NOMO-1 treated with dmso at 0.1 percent for 144 hours (cell line): ENCODE measurements at regions not wholly inside any gene's neighbourhood (a gene's known extent, or its start where the extent isn't known, plus 50 kb on each side); places are given as distances from the start of the nearest gene placed in this dataset.
"Not testable (repeated sequence)": the region's sequence is repeated elsewhere in the genome, so short reads cannot be mapped to it uniquely, and the experiment has no call there.

Experiments used
- DNase-seq: peaks from one replicate; lab custom pipeline; 2025; ENCODE audit not compliant: unreplicated experiment; lab: John Stamatoyannopoulos, UW

DNA sequence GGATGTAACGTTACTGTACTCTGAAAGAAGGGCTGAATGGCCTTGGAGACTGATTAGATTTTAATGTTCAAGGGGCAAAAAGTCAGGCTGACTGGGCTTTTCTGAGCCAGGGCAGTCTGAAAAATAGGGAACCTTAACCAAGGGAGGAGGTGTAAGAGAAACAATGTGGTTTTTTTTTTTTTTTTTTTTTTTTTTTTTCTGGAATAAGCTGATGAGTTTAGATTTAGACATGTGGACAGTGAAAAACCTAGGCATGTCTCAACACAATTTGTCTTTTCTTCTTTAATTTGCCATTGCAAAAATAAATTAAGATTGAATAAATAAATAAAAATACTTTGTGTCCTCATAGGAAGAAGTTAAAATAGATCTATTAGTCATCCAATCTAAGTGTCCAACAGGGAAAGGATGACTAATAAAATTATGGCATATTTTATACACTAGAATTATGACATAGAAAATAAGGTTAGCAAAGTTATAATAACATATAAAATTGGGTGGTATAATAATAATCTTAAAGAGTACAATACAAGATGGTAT is 237.6 kb upstream of the TRIB2 start:
- DNase-seq = peak; percentile 11

DNA sequence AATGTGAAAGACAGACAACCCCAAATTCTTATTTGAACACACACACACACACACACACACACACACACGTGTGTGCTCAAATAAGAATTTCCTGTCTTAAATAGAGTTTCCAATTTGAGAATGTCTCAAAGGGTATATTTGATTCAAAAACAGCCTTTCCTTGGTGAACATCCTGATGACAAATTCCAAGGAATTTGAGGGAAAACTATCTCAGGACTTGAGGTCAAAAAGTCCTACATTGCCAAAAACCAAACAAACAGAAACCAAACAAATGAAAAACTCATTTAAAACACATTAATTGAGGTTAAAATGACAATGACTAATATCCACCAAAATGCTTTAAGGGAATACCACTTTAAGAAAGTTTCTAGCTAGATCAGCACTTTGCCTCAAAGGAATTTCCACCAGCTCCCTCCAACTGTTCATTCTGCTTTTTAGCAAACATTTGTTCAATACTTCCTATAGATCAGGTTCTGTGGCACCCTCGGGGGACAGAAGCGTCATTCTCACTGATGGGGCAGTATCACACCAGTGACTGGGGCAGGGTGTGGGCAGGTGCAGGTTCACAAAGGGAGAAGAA is 232.1 kb upstream of the TRIB2 start:
- DNase-seq = no peak

DNA sequence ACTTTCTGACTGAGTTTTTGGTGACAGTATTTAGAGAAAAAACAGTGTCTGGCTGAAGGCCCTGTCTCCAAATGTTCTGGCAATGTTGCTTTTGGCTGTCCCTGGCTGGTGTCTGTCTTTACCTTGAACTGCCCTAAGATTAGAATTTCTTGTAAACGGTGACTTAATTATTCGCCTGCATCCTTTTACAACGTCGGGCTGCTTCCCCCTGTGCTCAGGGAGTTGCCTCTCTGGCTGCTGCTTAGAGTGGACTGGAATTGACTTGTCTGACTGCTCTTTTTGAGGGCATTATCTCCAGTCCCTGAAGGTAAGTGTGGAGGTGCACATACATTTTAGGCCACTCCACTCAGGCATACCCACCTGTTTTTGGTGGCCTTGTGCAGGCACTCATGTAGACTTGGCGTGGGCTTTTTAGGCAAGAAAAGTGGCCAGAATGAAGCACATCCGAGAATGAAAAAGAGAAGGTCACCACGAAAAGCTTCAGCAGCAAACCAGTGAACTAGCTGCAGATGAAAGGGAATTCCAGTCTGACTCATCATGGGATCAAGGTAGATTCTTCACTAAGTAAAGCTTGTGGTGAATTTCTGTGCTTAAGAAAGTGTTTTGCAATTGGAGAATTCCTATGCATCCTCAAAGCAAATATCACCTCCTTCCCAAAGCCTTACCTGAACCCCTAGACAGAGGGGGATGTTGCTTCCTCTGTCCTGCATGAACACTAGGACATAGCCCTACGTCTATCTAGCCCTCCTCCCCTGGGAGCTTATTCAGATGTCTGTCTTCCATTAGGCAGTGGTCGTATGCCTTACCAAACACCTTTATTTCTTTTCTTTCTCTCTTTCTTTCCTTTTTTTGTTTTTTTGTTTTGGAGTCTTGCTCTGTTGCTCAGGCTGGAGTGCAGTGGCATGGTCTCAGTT is 230.3 kb upstream of the TRIB2 start:
- DNase-seq = no peak

DNA sequence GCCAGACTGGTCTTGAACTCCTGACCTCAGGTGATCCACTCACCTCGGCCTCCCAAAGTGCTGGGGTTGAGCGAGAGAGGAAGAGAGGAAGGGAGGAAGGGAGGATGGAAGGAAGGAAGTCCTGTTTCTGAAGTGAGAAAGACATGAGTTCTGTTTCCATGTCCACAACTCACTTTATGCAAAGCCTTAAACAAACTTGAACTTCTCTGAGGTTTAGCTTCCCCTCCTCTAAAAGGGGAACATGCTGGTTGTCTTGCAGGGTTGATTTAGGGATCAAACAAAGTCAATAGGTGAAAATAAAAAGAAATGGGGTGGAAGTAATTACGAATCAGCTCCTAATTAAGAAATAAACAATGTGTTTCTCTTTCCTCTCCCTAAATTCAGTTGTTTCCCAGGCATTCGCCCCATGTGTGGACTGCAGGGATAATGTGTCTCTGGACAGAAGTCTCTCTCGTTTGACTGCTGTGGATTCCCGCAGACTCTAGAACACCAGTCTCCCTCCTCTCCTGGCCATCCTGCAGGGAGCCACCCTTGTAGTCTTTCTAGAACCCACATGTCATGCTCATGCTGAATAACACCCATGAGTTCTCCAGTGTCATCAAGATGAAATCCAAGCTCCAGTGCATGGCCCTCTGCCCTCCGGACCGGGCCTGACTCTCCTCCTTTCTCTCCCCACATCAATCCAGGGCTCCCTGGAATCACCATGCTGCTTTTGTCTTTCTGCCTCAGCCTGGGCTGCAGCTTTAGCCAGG is 229.3 kb upstream of the TRIB2 start:
- DNase-seq = no peak

DNA sequence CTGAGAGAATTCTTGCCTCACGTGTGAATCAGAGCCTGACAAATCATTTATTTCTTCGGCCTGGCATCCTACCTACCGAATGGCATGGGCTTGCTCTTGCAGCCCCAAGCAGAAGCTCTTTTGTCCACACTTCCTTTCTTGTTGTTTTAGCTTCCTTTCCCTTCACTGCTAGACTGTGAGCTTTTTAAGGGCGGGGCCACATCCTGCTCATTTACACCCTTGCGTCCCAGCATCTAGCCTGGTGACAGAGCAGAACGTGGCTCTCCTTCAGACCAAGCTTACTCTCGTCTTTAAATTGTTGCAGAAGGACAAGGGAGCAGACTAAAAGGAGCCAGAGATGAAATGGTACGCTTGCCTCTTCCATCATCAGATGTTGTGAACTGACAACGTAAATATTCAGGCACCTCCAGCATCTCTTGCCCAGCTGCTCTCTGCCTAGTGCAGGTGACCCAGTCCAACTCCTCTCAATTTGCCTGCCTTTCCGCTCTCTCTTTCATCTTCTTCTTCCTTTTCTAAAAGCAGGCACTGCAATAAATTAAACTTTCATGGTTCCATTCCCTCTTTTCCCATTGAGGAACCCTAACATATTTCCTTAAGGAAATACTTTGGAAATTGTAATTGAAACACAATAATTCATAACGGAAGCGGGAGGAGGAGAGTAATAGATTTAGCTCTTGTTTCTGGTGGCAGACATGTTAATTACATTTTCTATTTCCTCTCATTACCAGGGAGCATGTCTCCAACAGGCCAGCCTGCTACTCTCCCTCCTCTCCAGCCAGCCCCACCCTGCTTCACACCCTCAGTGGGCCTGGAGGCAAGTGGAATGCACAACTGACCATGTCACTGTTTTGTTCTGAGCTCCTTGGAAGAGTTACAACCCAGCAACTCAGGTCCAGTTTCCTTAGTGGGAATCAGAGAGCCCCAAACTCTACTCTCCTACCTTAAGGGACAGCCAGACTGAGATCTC is 228.1 kb upstream of the TRIB2 start:
- DNase-seq = no peak

DNA sequence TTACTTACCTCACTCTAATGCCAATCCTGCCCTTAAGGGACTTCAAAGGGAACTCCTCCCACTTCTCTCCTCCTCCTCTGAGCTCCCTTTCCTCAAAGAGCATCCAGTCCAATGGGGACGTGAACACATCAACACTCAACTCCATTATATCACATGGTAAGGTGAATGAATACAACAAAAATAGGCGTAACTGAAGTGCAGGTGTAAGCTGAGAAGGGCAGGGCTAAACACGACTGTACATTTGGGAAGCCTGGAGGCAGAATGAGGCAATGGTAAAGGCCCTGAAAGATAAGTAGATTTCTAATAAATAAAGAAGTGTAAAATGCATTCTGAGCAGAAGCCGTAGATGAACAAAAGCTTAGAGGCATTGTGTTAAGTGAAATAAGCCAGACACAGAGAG is 226.1 kb upstream of the TRIB2 start:
- no peak for DNase-seq

DNA sequence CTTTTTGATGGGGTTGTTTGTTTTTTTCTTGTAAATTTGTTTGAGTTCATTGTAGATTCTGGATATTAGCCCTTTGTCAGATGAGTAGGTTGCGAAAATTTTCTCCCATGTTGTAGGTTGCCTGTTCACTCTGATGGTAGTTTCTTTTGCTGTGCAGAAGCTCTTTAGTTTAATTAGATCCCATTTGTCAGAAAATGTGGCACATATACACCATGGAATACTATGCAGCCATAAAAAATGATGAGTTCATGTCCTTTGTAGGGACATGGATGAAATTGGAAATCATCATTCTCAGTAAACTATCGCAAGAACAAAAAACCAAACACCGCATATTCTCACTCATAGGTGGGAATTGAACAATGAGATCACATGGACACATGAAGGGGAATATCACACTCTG is 224.4 kb upstream of the TRIB2 start:
- not testable (repeated sequence) for DNase-seq

DNA sequence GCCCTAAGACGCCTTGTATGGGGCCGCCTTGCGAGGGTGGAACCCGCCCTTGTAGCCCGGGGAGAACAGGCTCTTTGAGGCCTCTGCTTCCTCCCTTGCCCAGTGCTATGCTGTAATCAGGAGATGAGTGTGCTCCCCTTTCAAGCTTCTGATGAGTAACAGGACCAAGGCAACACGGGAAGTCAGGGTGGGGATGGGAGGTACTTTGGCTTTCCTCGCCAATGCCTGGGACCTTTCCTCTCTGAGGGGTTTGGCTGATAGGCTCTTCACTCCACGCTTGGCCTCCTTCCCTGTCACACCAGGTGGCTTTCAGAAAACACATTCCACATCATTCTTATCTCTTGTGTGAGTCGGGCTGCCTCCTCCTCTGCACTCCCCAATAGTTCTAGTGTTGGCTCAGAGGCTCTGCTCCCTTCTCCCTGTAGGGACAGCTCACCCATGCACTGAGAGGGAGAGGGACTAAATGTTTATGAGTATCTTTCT is 223.7 kb upstream of the TRIB2 start:
- DNase-seq = no peak

DNA sequence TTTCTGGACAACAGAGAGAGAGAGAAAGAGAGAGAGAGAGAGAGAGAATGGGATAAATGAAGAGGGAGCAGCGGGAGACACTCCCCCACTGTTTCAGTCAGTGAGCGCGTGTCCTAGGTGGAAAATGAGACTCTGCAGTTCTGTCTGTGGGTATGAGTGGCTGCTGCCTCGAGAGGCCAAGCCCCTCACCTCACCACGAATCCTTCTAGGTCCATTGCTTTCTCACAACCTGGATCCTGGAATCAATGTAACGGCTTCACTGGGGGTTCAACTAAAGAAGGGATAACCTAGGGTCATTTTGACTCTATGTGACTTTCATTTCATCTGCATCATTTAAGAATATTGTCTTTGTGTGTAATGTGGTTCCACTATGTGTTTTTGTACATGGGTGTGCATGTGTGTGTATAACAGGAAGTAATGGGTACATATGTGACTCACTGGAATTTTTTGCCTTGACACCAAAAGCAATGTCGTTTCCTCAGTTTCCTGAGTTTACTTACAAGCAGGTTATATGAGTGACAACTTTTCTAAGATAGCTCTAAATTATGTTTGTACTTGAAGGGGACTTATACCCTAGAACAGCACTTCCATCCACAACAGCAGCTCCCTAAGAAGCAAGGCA is 221.4 kb upstream of the TRIB2 start:
- DNase-seq = no peak

DNA sequence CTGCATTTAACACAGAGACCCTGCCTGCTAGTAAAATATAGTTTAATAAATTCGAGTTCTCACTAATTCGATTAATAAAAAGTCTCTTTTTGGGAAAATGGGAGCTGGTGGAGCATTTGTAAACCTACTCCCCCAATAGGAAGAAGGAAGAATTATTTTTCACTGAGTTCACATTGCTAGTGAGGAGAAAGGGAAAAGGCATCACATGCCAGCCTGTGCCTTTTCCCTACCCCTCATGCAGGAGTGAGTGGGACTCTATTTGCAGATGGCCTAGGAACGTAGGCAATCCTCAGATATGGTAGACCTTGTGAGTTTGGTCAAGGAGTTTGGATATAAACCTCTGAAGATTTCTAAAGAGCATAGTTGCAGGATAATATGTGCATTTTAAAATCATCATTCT is 218.4 kb upstream of the TRIB2 start:
- DNase-seq = no peak

DNA sequence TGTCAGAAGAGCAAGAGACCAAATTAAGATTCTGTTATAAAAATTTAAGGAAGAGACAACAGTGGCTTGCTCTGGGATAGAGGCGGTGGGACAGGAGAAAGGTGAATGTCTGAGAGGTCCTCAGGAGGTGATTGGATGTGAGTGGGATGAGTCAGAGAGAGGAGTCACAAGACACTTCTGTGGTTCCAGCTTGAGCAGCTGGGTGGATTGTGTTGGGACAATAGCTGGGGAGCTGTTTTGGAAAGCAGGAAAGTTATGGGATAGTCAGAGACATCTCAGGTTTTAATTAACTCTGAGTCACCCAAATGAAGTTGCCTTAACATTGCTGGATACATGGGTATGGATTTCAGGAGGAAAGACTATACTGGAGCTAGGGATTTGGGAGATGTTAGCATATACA is 218.0 kb upstream of the TRIB2 start:
- no peak for DNase-seq

DNA sequence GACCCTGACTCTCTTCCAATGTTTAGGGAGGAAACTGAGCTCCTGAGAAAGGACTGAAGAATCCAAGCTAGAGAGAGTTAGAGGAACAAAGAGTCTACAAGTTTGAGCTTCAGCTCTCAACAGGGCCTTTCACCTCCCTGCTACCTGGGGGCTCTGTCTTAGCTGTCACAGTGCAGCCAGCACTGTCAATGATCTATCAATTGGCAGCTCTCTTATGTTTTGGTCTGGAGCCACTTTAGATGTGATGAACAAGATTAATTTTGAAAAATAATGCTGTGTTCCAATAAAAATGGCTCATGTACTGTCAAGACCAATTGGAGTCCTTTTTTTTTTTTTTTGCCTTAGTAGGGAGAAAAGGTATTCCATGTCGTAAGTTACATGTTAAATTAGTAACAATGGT is 215.8 kb upstream of the TRIB2 start:
- no peak for DNase-seq

DNA sequence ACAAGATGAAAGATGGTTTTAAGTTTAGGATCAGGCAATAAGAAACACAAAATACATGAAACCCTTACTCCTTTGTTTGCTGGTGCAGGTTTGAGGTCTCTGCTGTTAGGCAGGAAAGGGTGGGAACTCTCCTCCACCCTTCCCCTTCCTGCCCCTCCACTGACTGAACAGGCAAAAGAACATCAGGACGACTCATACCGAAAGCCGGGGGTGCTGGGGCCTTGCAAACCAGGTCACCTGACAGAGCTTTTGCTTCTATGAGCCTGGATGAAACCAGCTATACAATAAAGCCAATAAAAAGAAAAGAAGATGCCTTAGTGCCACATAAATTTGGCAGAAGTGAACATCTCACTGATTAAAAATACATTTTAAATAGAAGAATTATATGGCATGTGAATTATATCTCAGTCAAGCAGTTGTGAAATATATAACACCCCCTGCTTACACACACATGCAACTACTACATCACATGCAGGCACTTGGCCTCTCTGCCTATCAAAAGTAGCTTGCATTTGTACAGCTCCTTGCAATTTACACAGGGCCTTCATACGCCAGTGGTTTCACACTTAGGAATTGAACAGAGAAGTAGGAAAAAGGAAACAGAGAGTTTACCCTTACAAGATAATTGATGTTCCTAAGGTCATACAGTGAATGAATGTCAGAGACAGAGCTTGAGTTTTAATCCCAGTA is 215.1 kb upstream of the TRIB2 start:
- peak; percentile 19 for DNase-seq

DNA sequence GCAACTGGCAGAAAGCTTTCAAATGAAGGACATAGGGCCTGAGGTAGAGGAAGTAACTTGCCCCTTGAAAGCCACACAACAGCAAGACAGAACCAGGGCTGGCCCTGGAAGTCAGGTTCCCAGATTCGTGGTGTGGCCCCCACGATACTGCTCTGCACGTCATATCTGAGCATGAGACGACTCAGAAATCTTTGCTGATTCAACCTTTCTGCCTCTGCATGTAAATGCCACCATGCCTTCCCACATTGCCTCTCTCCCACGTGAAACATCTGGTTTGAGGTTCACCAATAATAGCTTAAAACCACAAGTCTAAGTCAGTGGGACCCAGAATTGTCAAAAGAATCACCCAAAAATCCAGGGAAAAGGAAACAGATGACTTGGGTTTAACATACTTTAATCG is 214.0 kb upstream of the TRIB2 start:
- peak; percentile 15 for DNase-seq

DNA sequence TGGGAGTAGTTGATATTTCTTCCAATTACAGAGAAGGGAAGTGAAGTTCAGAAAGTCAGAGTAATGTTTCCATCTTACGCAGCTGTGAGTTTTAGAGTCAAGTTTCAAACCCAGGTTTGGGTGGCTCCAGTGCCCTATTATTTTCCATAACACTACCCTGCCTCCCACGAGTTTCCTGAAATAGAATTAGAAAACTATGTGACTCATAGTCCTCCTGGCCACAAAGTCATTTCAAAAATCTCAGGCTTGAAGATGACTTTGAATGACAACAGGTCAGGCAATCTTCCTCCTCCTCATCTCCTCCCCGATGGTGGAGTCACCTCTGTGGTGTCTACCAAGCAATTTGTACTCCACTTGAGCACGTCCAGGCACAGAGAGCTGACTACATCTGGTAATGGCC is 212.3 kb upstream of the TRIB2 start:
- no peak for DNase-seq

DNA sequence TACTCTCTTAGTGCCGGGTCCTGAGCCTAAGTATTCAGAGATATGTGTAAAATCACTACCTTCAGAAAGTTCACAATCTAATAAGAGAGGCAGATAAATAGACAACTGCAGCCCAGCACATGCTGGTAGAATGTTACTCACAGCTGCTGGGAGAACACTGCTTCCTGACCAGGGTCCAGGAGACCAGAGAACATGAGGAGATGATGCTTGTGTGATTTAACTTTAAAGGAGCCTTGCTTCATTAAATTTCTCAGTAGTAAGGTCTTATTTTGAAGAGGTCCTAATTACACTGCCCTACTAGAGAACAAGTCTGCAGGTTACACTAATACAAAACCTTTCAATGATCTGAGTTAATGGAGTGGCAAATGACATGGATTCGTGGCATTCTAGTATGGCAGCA is 209.9 kb upstream of the TRIB2 start:
- no peak for DNase-seq

DNA sequence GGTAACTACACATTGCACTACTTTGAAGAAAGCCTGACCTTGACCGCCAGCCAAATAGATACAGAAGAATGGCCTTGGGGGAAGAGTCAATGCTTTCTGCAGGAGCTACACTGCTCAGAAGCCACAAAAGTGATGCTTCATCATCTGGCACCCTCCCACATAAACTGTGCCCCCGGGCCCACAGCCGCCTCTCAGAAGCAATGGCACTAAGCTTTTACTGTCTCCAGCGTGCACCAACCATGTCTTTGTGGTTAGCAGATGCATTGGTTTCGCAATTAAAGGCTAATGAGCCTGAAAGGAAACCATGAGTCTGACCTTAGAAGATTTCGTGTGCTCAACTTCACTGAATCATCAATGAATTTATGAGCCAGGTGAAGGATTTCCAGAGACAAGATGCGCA is 209.4 kb upstream of the TRIB2 start:
- peak; percentile 89 for DNase-seq

DNA sequence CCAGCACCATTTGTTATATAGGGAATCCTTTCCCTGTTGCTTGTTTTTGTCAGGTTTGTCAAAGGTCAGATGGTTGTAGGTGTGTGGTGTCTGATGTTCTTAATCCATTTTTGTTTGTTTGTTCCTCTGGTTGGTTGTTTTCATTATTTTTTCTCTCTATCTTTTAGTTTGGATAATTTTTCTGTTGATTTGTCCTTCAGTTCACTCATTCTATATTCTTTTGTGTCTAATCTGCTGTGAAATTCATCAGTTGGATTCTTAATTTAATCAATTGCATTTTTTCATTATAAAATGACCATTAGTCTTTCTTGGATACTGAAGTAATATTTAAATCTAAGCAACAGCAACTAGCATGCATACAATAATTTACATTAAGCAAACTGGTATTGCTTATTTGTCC is 206.7 kb upstream of the TRIB2 start:
- no peak for DNase-seq

DNA sequence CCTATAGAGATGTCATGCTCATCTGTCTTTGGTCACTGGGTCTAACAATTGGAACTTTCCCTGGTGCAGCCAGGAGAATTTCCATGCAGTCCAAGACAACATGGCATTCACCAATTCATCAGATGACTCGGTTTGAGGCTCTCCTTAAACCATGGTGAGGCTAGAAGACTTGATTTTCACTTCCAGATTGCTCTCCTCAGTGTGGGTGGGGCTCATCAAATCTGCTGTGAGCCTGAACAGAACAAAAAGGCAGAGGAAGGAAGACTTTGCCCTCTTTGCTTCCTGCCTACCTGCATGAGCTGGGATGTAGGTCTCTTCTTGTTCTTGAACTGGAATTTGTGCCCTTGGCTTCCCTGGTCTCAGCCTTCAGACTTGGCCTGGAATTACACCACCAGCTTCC is 203.4 kb upstream of the TRIB2 start:
- DNase-seq = no peak
